ES-I3 (cell line): ENCODE measurements at regions not wholly inside any gene's neighbourhood (a gene's known extent, or its start where the extent isn't known, plus 50 kb on each side); places are given as distances from the start of the nearest gene placed in this dataset.

ENCODE experiments used
- H3K36me3 ChIP-seq: 2 replicates; pipeline ENCODE4 v1.6.1; 2013; ENCODE audit warnings: mild to moderate bottlenecking, low read length, control low read depth, moderate library complexity; ENCODE audit not compliant: insufficient read depth
- H3K4me1 ChIP-seq: 2 replicates; pipeline ENCODE4 v1.6.1; 2013; ENCODE audit warnings: mild to moderate bottlenecking, control low read depth, low read length; ENCODE audit not compliant: insufficient read depth
- H3K9ac ChIP-seq: 2 replicates; pipeline ENCODE4 v1.6.1; 2013; ENCODE audit warnings: low read depth, mild to moderate bottlenecking, low read length, moderate library complexity
- H3K9me3 ChIP-seq: 2 replicates; pipeline ENCODE4 v1.6.1; 2013; ENCODE audit warnings: mild to moderate bottlenecking, low read length, moderate library complexity; ENCODE audit not compliant: control insufficient read depth, insufficient read depth

DNA sequence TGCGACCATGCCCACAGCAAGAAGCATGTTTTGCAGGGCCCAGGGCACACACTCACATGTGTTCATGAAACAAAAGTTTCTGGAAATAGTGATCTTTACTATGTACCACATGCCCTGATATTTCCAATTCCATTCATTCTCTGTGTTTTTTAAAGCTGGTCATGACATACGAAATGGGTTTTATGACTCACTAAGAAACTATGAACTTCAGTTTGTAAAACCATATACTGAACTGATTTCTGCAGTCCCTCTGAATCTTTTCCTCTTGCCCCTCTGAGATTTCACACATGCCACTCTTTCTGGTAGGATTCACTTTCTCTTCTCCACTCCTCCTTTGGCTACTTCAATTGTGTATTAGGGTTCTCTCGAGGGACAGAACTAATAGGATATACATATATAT, 416.1 kb upstream of the TRPC7 start:
- Histone ChIP-seq H3K9me3 (no peaks in the 10 kb centered on the region), H3K36me3 (no peaks in the 10 kb centered on the region), H3K4me1 (peaks cover 7% of the 10 kb centered on the region; the same call in 1 of the 2 replicates), H3K9ac (no peak overlapping the region)

- Histone ChIP-seq H3K36me3 (no peaks in the 10 kb centered on the region), H3K9me3 (no peaks in the 10 kb centered on the region; the same call in 1 of the 2 replicates), H3K9ac (no peak overlapping the region), H3K4me1 (peaks cover 7% of the 10 kb centered on the region; the same call in 1 of the 2 replicates)
Observed at GRCh38 chr5:136780518-136780917, 415.2 kb upstream of the TRPC7 start.

DNA sequence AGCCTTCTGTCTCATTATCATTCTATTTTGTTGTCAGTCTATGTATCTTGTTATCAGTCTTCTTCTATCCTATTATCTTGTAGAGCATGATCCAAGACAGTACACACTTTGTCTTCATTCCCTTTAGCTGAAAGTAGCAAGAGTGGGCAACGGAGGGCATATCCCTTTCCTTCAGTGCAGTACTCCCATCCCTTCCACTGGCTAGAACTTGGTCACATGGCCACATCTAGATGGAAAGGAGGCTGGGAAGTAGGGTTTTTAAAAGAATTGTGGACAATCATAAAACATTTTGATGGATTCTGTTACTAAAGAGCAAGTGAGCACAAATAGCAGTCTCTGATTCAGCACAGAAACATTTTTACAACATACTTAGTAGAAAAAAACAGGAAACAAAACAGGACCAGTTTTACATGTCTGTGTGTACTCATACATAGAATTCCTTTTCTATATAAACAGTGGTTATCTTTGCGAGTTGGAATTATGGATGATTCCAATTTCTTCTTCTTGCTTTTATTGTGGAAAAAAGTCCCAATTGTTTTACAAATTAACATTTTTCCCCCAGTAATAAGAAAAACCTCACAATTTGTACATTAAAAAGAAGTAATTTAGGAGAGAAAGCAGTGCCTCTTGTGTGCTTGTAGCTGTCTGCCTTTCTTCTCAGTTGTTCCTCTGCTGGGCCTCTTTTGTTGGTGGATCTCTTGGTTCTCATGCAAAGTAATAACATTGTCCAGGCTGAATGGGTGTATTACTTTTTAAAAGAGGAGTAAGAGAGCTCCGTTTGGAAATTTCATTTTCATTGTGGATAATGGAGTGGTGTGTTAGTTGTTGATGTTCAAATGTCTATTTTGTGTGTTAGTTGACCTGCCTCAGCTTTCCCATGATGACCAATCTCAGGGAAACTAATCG, 410.9 kb upstream of the TRPC7 start:
- no peaks in the 10 kb centered on the region; the same call in 1 of the 2 replicates for H3K9me3 ChIP-seq
- H3K9ac ChIP-seq = no peak overlapping the region
- H3K4me1 ChIP-seq = peaks cover 7% of the 10 kb centered on the region; the same call in 1 of the 2 replicates
- H3K36me3 ChIP-seq = no peaks in the 10 kb centered on the region

- Histone ChIP-seq H3K9me3 (no peaks in the 10 kb centered on the region; the same call in 1 of the 2 replicates), H3K36me3 (no peaks in the 10 kb centered on the region), H3K9ac (no peak overlapping the region), H3K4me1 (peaks cover 7% of the 10 kb centered on the region; the same call in 1 of the 2 replicates)
Observed at GRCh38 chr5:136772491-136772890, 407.1 kb upstream of the TRPC7 start.

DNA sequence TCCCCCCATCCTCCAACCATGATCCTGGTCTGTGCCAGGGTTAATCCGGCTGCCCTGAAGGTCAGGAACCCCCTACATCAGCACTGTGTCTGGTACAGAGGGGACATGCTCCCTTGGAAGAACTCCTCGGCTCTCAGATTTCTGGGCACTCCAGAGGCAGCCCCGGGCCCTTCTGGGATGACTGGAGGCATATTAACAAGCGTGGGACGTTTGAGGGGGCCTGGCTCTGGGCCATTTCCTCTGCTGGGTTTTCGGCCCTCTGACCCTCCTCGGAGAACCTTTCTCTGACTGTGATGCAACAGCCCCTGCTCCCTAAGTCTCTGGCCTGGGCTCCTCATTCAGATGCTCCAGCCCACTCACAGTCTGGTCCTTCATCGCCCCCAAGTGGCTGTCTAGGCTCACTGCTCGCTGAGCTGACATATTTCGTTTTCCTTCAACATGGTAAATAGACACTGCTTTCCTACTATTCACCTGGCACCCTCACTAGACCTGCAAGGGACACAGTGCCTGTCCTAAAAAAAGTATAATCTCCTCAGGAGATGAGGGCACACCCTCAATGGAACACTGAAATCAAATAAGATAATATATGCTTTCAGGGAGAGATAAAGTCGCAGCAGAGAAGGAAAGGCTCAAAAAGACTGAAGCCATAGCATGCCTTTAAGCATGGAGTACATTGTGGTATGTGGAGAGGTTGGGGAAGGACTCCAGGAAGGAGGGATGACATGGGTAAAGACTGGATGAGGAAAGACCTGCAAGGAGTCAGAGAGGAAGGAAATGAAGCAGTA, 404.7 kb upstream of the TRPC7 start:
- H3K9ac ChIP-seq = no peak overlapping the region
- no peaks in the 10 kb centered on the region for H3K36me3 ChIP-seq
- no peaks in the 10 kb centered on the region; the same call in 1 of the 2 replicates for H3K4me1 ChIP-seq
- H3K9me3 ChIP-seq = no peaks in the 10 kb centered on the region

GRCh38 chr5:136769093-136769492, 403.7 kb upstream of the TRPC7 start:
- Histone ChIP-seq H3K36me3 (no peaks in the 10 kb centered on the region), H3K4me1 (no peaks in the 10 kb centered on the region; the same call in 1 of the 2 replicates), H3K9me3 (no peaks in the 10 kb centered on the region), H3K9ac (no peak overlapping the region)

DNA sequence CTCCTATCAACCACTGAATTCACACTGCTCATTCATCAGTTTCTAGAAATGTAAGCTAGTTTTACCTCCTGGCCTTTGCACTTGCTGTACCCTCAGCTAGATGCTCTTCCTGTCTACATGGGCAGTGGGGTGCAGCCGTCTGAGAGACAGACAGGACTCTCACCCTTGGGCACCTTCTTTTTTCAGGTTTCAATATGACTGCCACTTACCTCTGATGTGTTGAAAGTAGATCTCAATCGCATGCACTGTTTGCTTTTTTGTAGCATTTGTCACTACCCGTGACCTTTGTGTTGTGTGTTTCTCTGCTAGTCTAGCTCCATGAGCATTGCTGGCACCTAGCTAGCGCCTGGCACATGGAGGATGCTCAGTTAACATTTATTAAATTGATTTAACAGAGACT, 403.1 kb upstream of the TRPC7 start:
- Histone ChIP-seq H3K4me1 (no peaks in the 10 kb centered on the region), H3K9me3 (no peaks in the 10 kb centered on the region), H3K36me3 (no peaks in the 10 kb centered on the region), H3K9ac (no peak overlapping the region)

DNA sequence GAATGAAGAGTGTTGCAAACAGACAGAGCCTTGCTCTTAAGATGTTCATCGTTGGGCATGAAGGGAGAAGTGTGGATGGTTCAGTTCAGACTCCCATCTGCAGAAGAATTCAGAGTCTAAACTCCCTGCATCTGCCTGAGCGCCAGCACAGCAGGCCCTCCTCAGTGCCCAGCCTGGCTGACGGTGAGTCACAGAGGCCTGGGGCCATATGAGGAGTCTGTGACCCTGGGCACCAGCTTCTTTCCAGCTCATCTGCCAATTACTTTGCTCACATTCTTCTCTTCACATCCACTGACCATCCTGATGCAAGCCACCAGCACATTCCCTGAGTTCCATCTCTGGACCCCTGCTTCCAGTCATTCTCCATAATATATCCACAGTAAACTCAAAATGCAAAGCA, 401.1 kb upstream of the TRPC7 start:
- H3K4me1 ChIP-seq = no peaks in the 10 kb centered on the region
- H3K9ac ChIP-seq = no peak overlapping the region
- H3K9me3 ChIP-seq = no peaks in the 10 kb centered on the region
- no peaks in the 10 kb centered on the region for H3K36me3 ChIP-seq

DNA sequence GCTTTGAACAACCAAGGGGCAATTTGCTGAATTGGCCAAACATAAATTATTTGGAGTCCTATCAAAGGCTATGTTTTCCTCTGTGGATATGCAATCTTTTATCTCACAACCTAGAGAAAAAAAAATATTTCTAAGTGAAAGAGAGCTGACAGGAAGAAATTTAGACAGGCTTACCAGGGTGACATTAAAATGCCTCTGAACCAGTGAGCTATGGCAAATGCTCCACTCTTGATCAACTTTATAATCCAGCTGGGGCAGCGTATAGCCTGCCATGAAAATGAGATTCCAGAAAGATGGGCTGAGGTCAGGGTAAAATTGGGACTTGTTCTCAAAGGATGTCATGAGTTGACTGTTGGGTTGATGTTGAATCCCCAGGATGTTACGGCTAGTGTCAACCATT, 399.3 kb upstream of the TRPC7 start:
- no peak overlapping the region for H3K9ac ChIP-seq
- H3K36me3 ChIP-seq = no peaks in the 10 kb centered on the region
- H3K4me1 ChIP-seq = no peaks in the 10 kb centered on the region
- H3K9me3 ChIP-seq = no peaks in the 10 kb centered on the region

GRCh38 chr5:136763548-136763947, 398.2 kb upstream of the TRPC7 start:
- no peak overlapping the region for H3K9ac ChIP-seq
- H3K36me3 ChIP-seq = no peaks in the 10 kb centered on the region
- no peaks in the 10 kb centered on the region for H3K9me3 ChIP-seq
- H3K4me1 ChIP-seq = no peaks in the 10 kb centered on the region

DNA sequence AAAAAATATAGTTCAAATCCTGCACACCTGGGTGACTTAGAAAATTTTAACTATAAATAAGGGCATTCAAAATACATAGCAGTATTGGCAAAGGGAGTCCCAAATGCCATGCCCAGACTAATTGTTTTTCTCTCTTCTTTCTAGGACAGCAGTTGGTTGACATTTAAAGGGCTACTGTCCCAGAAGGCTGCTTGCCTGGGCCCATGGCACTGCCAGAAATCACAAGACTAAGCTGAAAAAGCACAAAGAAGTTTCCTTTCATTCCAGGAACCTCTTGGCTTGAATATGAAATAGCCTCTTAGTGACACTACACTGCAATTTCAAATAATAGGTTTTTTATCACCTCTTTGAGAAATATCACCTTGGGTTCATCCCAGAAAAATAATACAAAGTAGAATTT, 388.9 kb upstream of the TRPC7 start:
- Histone ChIP-seq H3K4me1 (no peaks in the 10 kb centered on the region), H3K9ac (no peak overlapping the region)

DNA sequence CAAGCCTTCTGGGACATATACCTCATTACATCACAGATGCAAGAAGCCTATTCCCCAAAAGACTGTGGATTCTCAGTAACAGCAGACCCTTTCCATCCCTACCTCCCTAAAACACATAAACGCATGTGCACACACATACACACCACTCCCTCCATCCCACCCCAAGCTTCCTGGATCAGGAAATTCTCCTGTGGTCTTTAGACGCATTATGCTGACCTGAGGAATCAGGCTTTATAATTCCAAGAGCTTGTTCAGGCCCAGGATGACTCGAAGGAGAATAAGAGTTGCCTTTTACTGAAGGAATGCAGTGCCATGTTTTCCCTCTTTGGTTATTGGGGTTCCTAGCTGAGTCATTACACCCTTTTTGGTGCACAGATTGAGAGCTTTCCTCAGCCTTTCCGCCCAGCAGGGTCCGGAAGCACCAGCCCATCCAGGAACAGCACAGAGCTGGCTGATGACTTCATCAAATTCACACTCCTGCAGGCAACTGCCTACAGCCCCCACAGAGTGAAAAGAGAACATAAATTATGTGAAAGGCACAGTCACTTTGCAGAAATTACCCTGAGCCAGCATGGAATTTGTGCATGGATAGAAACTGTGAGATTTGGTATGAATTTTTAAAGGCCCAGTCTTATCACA, 385.0 kb upstream of the TRPC7 start:
- no peaks in the 10 kb centered on the region for H3K36me3 ChIP-seq
- H3K4me1 ChIP-seq = no peaks in the 10 kb centered on the region
- H3K9me3 ChIP-seq = no peaks in the 10 kb centered on the region
- no peak overlapping the region for H3K9ac ChIP-seq

More for the DNA sequence above, 388.9 kb upstream of the TRPC7 start:
- no peaks in the 10 kb centered on the region for H3K36me3 ChIP-seq
- no peaks in the 10 kb centered on the region for H3K9me3 ChIP-seq

GRCh38 chr5:136749016-136749415, 383.7 kb upstream of the TRPC7 start:
- H3K4me1 ChIP-seq = no peaks in the 10 kb centered on the region
- no peaks in the 10 kb centered on the region for H3K9me3 ChIP-seq
- no peak overlapping the region for H3K9ac ChIP-seq
- H3K36me3 ChIP-seq = no peaks in the 10 kb centered on the region

GRCh38 chr5:136743052-136743451, 377.7 kb upstream of the TRPC7 start:
- Histone ChIP-seq H3K9me3 (peaks cover 12% of the 10 kb centered on the region; the same call in 1 of the 2 replicates), H3K36me3 (no peaks in the 10 kb centered on the region), H3K9ac (no peak overlapping the region), H3K4me1 (no peaks in the 10 kb centered on the region)
